Muscle of leg (tissue), 3 donors: ENCODE measurements at regions not wholly inside any gene's neighbourhood (a gene's known extent, or its start where the extent isn't known, plus 50 kb on each side); places are given as distances from the start of the nearest gene placed in this dataset.
"Not testable (repeated sequence)": the region's sequence is repeated elsewhere in the genome, so short reads cannot be mapped to it uniquely, and the experiment has no call there.

Source experiments
- DNase-seq: peaks from one replicate; pipeline ENCODE4 v3.0.0; 2013
- H3K27ac ChIP-seq: one replicate; pipeline ENCODE4 v1.5.1; 2013; ENCODE audit warnings: mild to moderate bottlenecking, low read length, control low read depth
- H3K27me3 ChIP-seq: one replicate; pipeline ENCODE4 v1.6.1; 2013; ENCODE audit warnings: low read length; ENCODE audit not compliant: control insufficient read depth, insufficient read depth
- H3K36me3 ChIP-seq: one replicate; pipeline ENCODE4 v1.6.1; 2013; ENCODE audit warnings: low read length; ENCODE audit not compliant: control insufficient read depth, insufficient read depth
- H3K4me1 ChIP-seq: one replicate; pipeline ENCODE4 v1.6.1; 2013; ENCODE audit warnings: low read length; ENCODE audit not compliant: control insufficient read depth, insufficient read depth
- H3K4me3 ChIP-seq: one replicate; pipeline ENCODE4 v1.5.1; 2013; ENCODE audit warnings: low read length, control low read depth
- H3K9me3 ChIP-seq: replicated peaks from 2 replicates; pipeline ENCODE4 v1.6.1; 2013; ENCODE audit warnings: low read depth, low read length; ENCODE audit not compliant: control insufficient read depth
- WGBS: methylation state at CpG from one replicate; pipeline ENCODE4 v1.1.5; 2013; ENCODE audit warnings: missing lambda C conversion rate; ENCODE audit not compliant: insufficient coverage; 5-methylcytosine and 5-hydroxymethylcytosine counted together

DNA sequence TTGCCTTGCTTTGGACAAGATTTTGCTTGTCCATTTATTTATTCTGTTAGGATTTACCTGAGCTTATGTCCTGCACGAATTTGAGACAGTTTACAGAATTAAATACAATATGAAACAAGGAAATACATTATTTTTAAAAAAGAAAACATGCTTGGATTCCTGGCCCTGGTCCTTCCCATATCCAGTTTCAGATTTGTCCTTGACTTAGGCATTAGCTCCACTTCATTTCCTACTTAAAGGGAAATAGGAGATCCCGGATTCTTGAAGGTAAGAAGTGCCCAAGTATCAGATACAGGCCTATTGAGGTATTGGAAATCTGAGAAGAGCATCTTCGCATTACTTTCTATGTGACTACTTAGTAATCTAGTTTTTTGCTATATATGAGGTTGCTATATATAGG is 672.0 kb downstream of the SI start:
- no peak for DNase-seq
- WGBS: no CpG with 5 or more reads among the region's 3 CpGs
- no peaks in the 10 kb centered on the region for H3K27me3 ChIP-seq
- H3K36me3 ChIP-seq: no peaks in the 10 kb centered on the region
- H3K4me1 ChIP-seq: no peaks in the 10 kb centered on the region
- H3K4me3 ChIP-seq: no peak overlapping the region
- H3K9me3 ChIP-seq: no peaks in the 10 kb centered on the region
- H3K27ac ChIP-seq: no peak overlapping the region

DNA sequence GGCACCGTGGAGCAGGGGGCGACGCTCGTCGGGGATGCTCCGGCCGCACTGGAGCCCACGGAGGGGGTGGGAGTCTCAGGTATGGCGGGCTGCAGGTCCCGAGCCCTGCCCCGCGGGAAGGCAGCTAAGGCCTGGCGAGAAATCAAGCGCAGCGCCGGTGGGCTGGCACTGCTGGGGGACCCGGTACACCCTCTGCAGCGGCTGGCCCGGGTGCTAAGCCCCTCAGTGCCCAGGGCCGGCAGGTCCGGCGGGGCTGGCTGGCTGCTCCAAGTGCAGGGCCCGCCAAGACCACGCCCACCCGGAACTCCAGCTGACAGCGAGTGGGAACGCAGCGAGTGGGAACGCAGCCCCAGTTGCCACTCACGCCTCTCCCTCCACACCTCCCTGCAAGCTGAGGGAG is 676.4 kb downstream of the SI start:
- no peak for DNase-seq
- Histone ChIP-seq H3K4me3 (no peak overlapping the region), H3K27me3 (no peaks in the 10 kb centered on the region), H3K9me3 (no peaks in the 10 kb centered on the region), H3K36me3 (no peaks in the 10 kb centered on the region), H3K4me1 (no peaks in the 10 kb centered on the region), H3K27ac (no peak overlapping the region)
- WGBS: 83% methylated on average over 26 of the region's 30 CpGs

DNA sequence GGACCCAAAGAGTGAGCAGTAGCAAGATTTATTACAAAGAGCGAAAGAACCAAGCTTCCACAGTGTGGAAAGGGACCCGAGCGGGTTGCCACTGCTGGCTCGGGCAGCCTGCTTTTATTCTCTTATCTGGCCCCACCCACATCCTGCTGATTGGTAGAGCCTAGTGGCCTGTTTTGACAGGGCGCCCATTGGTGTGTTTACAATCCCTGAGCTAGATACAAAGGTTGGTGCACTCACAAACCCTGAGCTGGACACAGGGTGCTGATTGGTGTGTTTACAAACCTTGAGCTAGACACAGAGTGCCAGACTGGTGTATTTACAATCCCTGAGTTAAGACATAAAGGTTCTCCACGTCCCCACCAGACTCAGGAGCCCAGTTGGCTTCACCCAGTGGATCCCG is 676.9 kb downstream of the SI start:
- H3K4me1 ChIP-seq, H3K9me3 ChIP-seq, H3K27me3 ChIP-seq, DNase-seq, H3K4me3 ChIP-seq, H3K36me3 ChIP-seq, H3K27ac ChIP-seq: not testable (repeated sequence)
- WGBS: 78% methylated on average over 4 of the region's 7 CpGs

DNA sequence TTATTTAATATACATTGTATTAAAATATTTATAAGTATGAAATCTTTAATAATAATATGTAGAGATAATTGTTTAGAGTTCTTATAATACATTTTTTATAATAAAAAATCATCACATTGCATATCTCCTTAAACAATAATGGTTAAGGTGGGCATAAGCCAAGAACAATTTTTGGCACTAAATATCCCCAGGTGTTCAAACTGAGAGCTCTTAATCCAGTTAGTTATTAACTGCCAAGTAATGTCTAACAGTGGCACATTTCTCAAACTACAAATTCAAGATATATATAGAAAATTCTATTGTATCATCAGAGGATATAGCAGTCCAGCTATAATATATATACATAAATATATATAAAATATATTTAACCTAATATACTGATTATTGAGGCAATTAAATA is 680.8 kb downstream of the SI start:
- H3K4me1 ChIP-seq: no peaks in the 10 kb centered on the region
- no peak for DNase-seq

DNA sequence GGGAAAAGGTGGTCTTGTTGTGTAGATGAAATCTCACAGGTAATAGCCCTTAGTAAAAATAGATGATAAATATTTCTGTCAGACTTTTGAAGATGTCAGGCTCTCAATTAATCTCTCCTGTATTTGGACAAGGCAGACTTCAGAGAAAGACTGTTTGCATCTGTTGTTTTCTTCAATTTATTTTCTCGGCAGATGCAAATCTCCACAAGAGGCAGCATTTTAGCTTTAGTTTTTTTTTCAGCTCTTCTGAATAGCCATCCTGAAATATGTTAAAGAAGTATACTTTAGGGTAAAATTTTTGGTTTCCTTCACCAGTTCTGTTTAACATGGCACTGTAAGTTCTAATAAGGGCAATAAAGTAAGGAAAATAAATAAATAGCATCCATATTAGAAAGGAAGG is 685.1 kb downstream of the SI start:
- Histone ChIP-seq H3K4me3 (no peak overlapping the region), H3K36me3 (no peaks in the 10 kb centered on the region), H3K27ac (no peak overlapping the region), H3K27me3 (no peaks in the 10 kb centered on the region), H3K9me3 (no peaks in the 10 kb centered on the region), H3K4me1 (no peaks in the 10 kb centered on the region)
- DNase-seq: no peak
- no CpG with 5 or more reads among the region's 1 CpG for WGBS

More for the DNA sequence above, 680.8 kb downstream of the SI start:
- no peaks in the 10 kb centered on the region for H3K9me3 ChIP-seq
- no peaks in the 10 kb centered on the region for H3K36me3 ChIP-seq
- H3K27ac ChIP-seq: no peak overlapping the region
- H3K27me3 ChIP-seq: no peaks in the 10 kb centered on the region
- H3K4me3 ChIP-seq: no peak overlapping the region

DNA sequence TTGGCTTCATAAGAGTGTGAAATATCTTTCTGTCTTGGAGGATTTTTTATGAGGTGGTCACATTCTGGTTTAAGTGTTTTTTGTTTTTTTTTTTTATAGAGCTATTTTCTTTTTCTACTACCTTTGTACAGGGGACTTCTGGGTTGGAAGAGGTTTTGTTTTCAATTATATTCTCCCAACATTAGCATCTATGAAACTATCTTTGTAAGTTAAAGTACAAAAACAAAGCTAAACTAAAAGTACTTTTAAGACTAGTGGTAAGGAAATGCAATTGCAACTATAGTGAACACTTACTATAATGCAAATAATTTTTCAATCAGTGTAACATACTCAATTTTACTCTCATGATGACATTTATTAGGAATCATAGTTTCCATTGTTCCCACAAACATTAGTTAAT is 688.2 kb downstream of the SI start:
- no peak for DNase-seq
- Histone ChIP-seq H3K4me3 (no peak overlapping the region), H3K36me3 (no peaks in the 10 kb centered on the region), H3K27ac (no peak overlapping the region), H3K4me1 (no peaks in the 10 kb centered on the region), H3K27me3 (no peaks in the 10 kb centered on the region), H3K9me3 (no peaks in the 10 kb centered on the region)

DNA sequence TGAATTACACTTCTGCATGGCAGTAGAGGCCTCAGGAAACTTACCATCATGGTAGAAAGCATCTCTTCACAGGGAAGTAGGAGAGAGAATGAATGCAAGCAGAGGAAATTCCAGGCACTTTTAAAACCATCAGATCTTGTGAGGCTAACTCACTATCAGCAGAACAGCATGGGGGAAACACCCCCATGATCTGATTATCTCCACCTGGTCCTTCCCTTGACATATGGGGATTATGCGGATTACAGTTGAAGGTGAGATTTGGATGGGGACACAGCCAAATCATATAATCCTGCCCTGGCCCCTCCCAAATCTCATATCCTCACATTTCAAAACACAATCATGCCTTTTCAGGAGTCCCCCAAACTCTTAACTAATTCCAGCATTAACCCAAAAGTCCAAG is 691.1 kb downstream of the SI start:
- no peaks in the 10 kb centered on the region for H3K27me3 ChIP-seq
- no peaks in the 10 kb centered on the region for H3K9me3 ChIP-seq
- DNase-seq: no peak
- no CpG with 5 or more reads among the region's 1 CpG for WGBS
- H3K27ac ChIP-seq: no peak overlapping the region
- no peaks in the 10 kb centered on the region for H3K4me1 ChIP-seq
- no peak overlapping the region for H3K4me3 ChIP-seq
- no peaks in the 10 kb centered on the region for H3K36me3 ChIP-seq

DNA sequence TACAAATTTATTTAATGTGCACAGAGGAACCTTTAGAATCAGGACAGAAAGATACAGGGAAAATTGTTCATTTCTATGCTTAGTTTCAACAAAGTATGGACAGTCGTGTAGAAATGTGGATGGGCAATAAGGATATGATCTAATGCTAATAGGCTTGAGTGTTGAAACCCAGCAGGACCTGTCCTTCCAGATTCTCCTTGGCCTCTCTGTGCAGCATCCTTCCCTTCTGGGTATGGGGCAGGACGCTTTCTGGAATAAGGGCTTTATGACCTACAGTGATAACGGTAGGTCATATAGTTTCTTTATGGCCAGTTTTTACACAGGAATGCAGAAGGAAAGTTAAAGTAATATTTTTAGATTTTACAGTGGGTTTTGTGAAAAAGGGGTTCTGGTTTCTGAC is 698.1 kb downstream of the SI start:
- 77% methylated on average over 3 of the region's 3 CpGs for WGBS
- no peaks in the 10 kb centered on the region for H3K36me3 ChIP-seq

DNA sequence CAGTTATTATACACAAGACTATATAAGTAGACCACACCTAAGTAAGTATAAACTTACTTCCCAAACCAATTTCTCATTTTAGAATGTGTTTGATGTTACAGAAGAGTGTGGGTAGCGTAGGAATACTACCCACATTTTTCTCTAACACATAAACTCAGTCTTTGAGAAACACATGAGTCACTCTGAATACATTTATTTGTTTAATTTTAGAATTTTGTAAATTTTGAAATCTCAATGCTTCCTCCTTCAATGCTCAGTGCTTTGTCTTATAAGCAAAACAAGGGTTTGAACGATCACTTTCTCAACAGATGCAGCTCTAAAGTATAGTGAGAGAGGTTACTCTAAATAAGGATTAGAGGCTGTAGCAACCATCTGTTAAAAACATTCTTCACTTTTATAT is 700.8 kb downstream of the SI start:
- no peak overlapping the region for H3K27ac ChIP-seq
- H3K36me3 ChIP-seq: no peaks in the 10 kb centered on the region
- no peak for DNase-seq
- no peaks in the 10 kb centered on the region for H3K9me3 ChIP-seq
- no peaks in the 10 kb centered on the region for H3K27me3 ChIP-seq
- H3K4me1 ChIP-seq: no peaks in the 10 kb centered on the region
- no peak overlapping the region for H3K4me3 ChIP-seq
- WGBS: no CpG with 5 or more reads among the region's 2 CpGs

More for the DNA sequence above, 698.1 kb downstream of the SI start:
- Histone ChIP-seq H3K27me3 (no peaks in the 10 kb centered on the region), H3K9me3 (no peaks in the 10 kb centered on the region), H3K4me1 (no peaks in the 10 kb centered on the region), H3K27ac (no peak overlapping the region), H3K4me3 (no peak overlapping the region)
- DNase-seq: no peak

DNA sequence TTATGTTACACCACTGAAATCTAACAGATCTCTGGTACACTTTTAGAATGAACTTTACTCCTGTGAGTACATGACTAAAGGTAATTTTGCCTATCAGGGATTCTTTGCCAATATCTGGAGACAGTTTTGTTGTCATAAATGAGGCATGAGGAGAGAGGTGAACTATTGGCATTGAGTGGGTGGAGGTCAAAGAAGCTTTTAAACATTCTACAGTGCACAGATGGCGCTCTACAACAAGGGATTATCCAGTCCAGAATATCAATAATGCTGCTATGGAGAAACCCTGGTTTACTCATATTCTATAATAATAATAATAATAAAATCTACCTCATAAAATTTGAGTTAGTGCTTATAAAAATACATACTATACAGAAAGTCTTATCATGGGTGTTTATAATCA is 702.3 kb downstream of the SI start:
- no peaks in the 10 kb centered on the region for H3K36me3 ChIP-seq
- no peaks in the 10 kb centered on the region for H3K27me3 ChIP-seq
- H3K4me3 ChIP-seq: no peak overlapping the region
- H3K9me3 ChIP-seq: no peaks in the 10 kb centered on the region
- DNase-seq: no peak
- no peaks in the 10 kb centered on the region for H3K4me1 ChIP-seq
- H3K27ac ChIP-seq: no peak overlapping the region
- WGBS: no CpG with 5 or more reads among the region's 1 CpG

DNA sequence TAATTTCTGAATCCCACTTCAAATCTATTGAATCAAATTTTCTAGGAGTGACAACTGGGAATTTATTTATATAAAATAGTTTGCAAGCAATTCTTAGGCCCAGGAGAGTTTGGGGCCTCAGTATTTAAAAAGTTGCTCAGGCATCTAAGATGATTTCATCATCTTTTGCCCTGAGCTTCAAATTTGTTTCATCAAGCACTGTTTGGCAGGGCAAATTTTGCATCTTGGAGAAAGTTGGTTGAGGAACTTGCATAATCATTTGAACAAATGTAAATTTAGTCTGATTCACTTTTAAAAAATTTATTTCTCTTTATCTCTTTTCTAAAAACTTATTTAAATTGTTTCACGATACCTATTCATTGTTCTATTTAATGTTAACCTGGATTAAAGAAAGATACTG is 702.8 kb downstream of the SI start:
- Histone ChIP-seq H3K4me3 (no peak overlapping the region), H3K27me3 (no peaks in the 10 kb centered on the region), H3K9me3 (no peaks in the 10 kb centered on the region), H3K36me3 (no peaks in the 10 kb centered on the region), H3K27ac (no peak overlapping the region), H3K4me1 (no peaks in the 10 kb centered on the region)
- no peak for DNase-seq
- no CpG with 5 or more reads among the region's 1 CpG for WGBS
